Gastrocnemius medialis (tissue), 4 donors: ENCODE measurements at regions not wholly inside any gene's neighbourhood (a gene's known extent, or its start where the extent isn't known, plus 50 kb on each side); places are given as distances from the start of the nearest gene placed in this dataset.

Experiments used
- ATAC-seq, 2 donors: fragments of 150-250 bp; one replicate each; pipeline ENCODE4 v1.9.1; 2016
- DNase-seq, 2 donors: peaks; one replicate each; pipeline ENCODE4 v3.0.0-alpha.2; 2019
- H3K27ac ChIP-seq, 4 donors: fragments of 200-600 bp; sonication (generic); 1 replicate in 1 of 4; 2 replicates in 3 of 4; pipeline ENCODE4 v1.5.1; 2016 to 2018; ENCODE audit warnings: mild to moderate bottlenecking in 2 of 4, moderate library complexity in 1 of 4
- H3K27me3 ChIP-seq, 3 donors: fragments of 200-600 bp; sonication (generic) in 2 of 3; 1 replicate in 1 of 3; 2 replicates in 2 of 3; pipeline versions ENCODE4 v1.5.1 to v1.6.0; 2016 to 2019; ENCODE audit warnings: mild to moderate bottlenecking in 1 of 3, moderate library complexity in 1 of 3
- H3K36me3 ChIP-seq, 2 donors: fragments of 200-600 bp; sonication (generic) in 1 of 2; one replicate each; pipeline ENCODE4 v1.5.1; 2017 to 2018
- H3K4me1 ChIP-seq, 2 donors: fragments of 200-600 bp; sonication (generic) in 1 of 2; one replicate each; pipeline ENCODE4 v1.5.1; 2016 to 2017; ENCODE audit warnings: mild to moderate bottlenecking in 2 of 2
- H3K4me3 ChIP-seq, 4 donors: fragments of 200-600 bp; sonication (generic) in 3 of 4; 1 replicate in 1 of 4; 2 replicates in 3 of 4; pipeline ENCODE4 v1.5.1; 2016 to 2019; ENCODE audit warnings: mild to moderate bottlenecking in 2 of 4
- H3K9me3 ChIP-seq, 3 donors: fragments of 200-600 bp; sonication (generic) in 2 of 3; 1 replicate in 1 of 3; 2 replicates in 2 of 3; pipeline ENCODE4 v1.5.1; 2016 to 2019
- CTCF ChIP-seq, 5 experiments: fragments of 450-650 bp in 3 of 5; fragments of 200-600 bp in 2 of 5; sonication (generic) in 2 of 5; IDR thresholded peaks in 4 of 5; conservative IDR thresholded peaks in 1 of 5; 1 replicate in 4 of 5; 2 replicates in 1 of 5; pipeline ENCODE4 v1.5.1; 2016 to 2019; ENCODE audit warnings: antibody characterized with exemption in 5 of 5, mild to moderate bottlenecking in 3 of 5, moderate library complexity in 3 of 5
- POLR2A ChIP-seq, 2 donors: fragments of 450-650 bp; IDR thresholded peaks; one replicate each; pipeline ENCODE4 v1.6.1; 2017; ENCODE audit warnings: antibody characterized with exemption in 2 of 2, mild to moderate bottlenecking in 2 of 2, moderate library complexity in 2 of 2
- in situ Hi-C, 4 donors: fragments of 200-750 bp; cut with MboI; loops; one replicate each; pipeline versions ENCODE4 v1.15.0 to v1.8.0; 2017; ENCODE audit warnings: low sequenced_read_pairs in 4 of 4
- intact Hi-C: fragments of 100-400 bp; cut with DNase I; formaldehyde crosslinking; loops from one replicate; pipeline ENCODE4 v1.15.1; 2023; ENCODE audit warnings: low total_unique reads

GRCh38 chr4:89518259-89518658, 210.7 kb upstream of the GPRIN3 start:
- DNase-seq, result no peak
- TF ChIP-seq POLR2A (IDR thresholded peaks at IDR 0.05) (no peak), CTCF (IDR thresholded peaks at IDR 0.05 in 4 of 5, conservative IDR thresholded peaks at IDR 0.05 in 1 of 5) (no peak)
- Histone ChIP-seq H3K4me3 (no peak overlapping the region), H3K9me3 (no peaks in the 10 kb centered on the region), H3K27me3 (no peaks in the 10 kb centered on the region), H3K36me3 (no peaks in the 10 kb centered on the region), H3K4me1 (no peaks in the 10 kb centered on the region), H3K27ac (no peak overlapping the region)
- intact Hi-C loops, result no loop called here
- in situ Hi-C loops, result no loop called here
- ATAC-seq, result no peak

- in situ Hi-C loops, result no loop called here
- no peak overlapping the region for H3K27ac ChIP-seq
- ATAC-seq (no peak), DNase-seq (no peak)
- H3K36me3 ChIP-seq, result no peaks in the 10 kb centered on the region
- H3K27me3 ChIP-seq, result no peaks in the 10 kb centered on the region
- no peaks in the 10 kb centered on the region for H3K4me1 ChIP-seq
- TF ChIP-seq POLR2A (IDR thresholded peaks at IDR 0.05) (no peak), CTCF (IDR thresholded peaks at IDR 0.05 in 4 of 5, conservative IDR thresholded peaks at IDR 0.05 in 1 of 5) (no peak)
- no peaks in the 10 kb centered on the region for H3K9me3 ChIP-seq
- intact Hi-C loops, result no loop called here
- H3K4me3 ChIP-seq, result no peak overlapping the region
These were observed 207.2 kb upstream of the GPRIN3 start for GRCh38 chr4:89514811-89515210.

GRCh38 chr4:89511776-89512175, 204.2 kb upstream of the GPRIN3 start:
- Histone ChIP-seq H3K9me3 (no peaks in the 10 kb centered on the region), H3K27me3 (no peaks in the 10 kb centered on the region), H3K4me3 (no peak overlapping the region), H3K4me1 (no peaks in the 10 kb centered on the region), H3K36me3 (no peaks in the 10 kb centered on the region), H3K27ac (no peak overlapping the region)
- DNase-seq (no peak), ATAC-seq (no peak)
- in situ Hi-C loops, result no loop called here
- TF ChIP-seq CTCF (IDR thresholded peaks at IDR 0.05 in 4 of 5, conservative IDR thresholded peaks at IDR 0.05 in 1 of 5), result no peak
- TF ChIP-seq POLR2A (IDR thresholded peaks at IDR 0.05), result no peak
- intact Hi-C loops, result no loop called here

- no peak for DNase-seq
- H3K9me3 ChIP-seq, result no peaks in the 10 kb centered on the region
These were observed 202.2 kb upstream of the GPRIN3 start for GRCh38 chr4:89509708-89510281.

More at GRCh38 chr4:89509708-89510281, 202.2 kb upstream of the GPRIN3 start:
- Histone ChIP-seq H3K36me3 (no peaks in the 10 kb centered on the region), H3K4me1 (no peaks in the 10 kb centered on the region), H3K27me3 (no peaks in the 10 kb centered on the region), H3K4me3 (no peak overlapping the region), H3K27ac (no peak overlapping the region)
- in situ Hi-C loops, result no loop called here
- intact Hi-C loops, result no loop called here
- no peak for TF ChIP-seq POLR2A (IDR thresholded peaks at IDR 0.05)
- TF ChIP-seq CTCF (IDR thresholded peaks at IDR 0.05 in 4 of 5, conservative IDR thresholded peaks at IDR 0.05 in 1 of 5), result no peak
- no peak for ATAC-seq
